H9 (cell line): ENCODE measurements at regions not wholly inside any gene's neighbourhood (a gene's known extent, or its start where the extent isn't known, plus 50 kb on each side); places are given as distances from the start of the nearest gene placed in this dataset.

Experiments
- DNase-seq: peaks from one replicate; pipeline ENCODE4 v3.0.0-alpha.2; 2017
- H2AFZ ChIP-seq: one replicate; pipeline ENCODE4 v1.6.1; 2013; ENCODE audit warnings: mild to moderate bottlenecking, low read length, control low read depth, moderate library complexity
- H2AK5ac ChIP-seq: 2 replicates; pipeline ENCODE4 v1.6.1; 2013; ENCODE audit warnings: low read length, control low read depth, mixed read lengths; ENCODE audit not compliant: insufficient read length
- H2BK120ac ChIP-seq: one replicate; pipeline ENCODE4 v1.6.1; 2013; ENCODE audit warnings: low read depth, mild to moderate bottlenecking, low read length, control low read depth, inconsistent platforms; ENCODE audit not compliant: poor library complexity, severe bottlenecking
- H2BK12ac ChIP-seq: 2 replicates; pipeline ENCODE4 v1.6.1; 2013; ENCODE audit warnings: low read length, control low read depth, mixed read lengths, low read depth; ENCODE audit not compliant: insufficient read length
- H2BK15ac ChIP-seq: 2 replicates; pipeline ENCODE4 v1.6.1; 2013; ENCODE audit warnings: low read depth, low read length, control low read depth
- H2BK20ac ChIP-seq: one replicate; pipeline ENCODE4 v1.6.1; 2013; ENCODE audit warnings: low read depth, mild to moderate bottlenecking, low read length, control low read depth, inconsistent platforms; ENCODE audit not compliant: poor library complexity, severe bottlenecking
- H2BK5ac ChIP-seq: 2 replicates; pipeline ENCODE4 v1.6.1; 2013; ENCODE audit warnings: low read length, control low read depth, mixed read lengths; ENCODE audit not compliant: insufficient read length
- H3K14ac ChIP-seq: 2 replicates; pipeline ENCODE4 v1.6.1; 2013; ENCODE audit warnings: low read length, control low read depth; ENCODE audit not compliant: insufficient read depth
- H3K18ac ChIP-seq: 2 replicates; pipeline ENCODE4 v1.6.1; 2013; ENCODE audit warnings: low read depth, mild to moderate bottlenecking, mixed read lengths, low read length, control low read depth; ENCODE audit not compliant: insufficient read length
- H3K23ac ChIP-seq: 2 replicates; pipeline ENCODE4 v1.6.1; 2013; ENCODE audit warnings: low read length, control low read depth, mixed read lengths, low read depth; ENCODE audit not compliant: insufficient read length
- H3K23me2 ChIP-seq: 2 replicates; pipeline ENCODE4 v1.6.1; 2013; ENCODE audit warnings: low read depth, mild to moderate bottlenecking, mixed read lengths, low read length, control low read depth; ENCODE audit not compliant: insufficient read length, poor library complexity, severe bottlenecking
- H3K27ac ChIP-seq: 2 replicates; pipeline ENCODE4 v1.5.1; 2013; ENCODE audit warnings: low read length, control low read depth, mixed read lengths, low read depth; ENCODE audit not compliant: insufficient read length
- H3K27me3 ChIP-seq: 2 replicates; pipeline ENCODE4 v1.6.1; 2013; ENCODE audit warnings: low read length, control low read depth, inconsistent platforms; ENCODE audit not compliant: insufficient read depth
- H3K4ac ChIP-seq: 2 replicates; pipeline ENCODE4 v1.6.1; 2013; ENCODE audit warnings: low read depth, mild to moderate bottlenecking, control low read depth, inconsistent platforms, low read length, moderate library complexity
- H3K4me1 ChIP-seq: 2 replicates; pipeline ENCODE4 v1.6.1; 2013; ENCODE audit warnings: low read length, control low read depth, inconsistent platforms; ENCODE audit not compliant: insufficient read depth
- H3K4me2 ChIP-seq: 2 replicates; pipeline ENCODE4 v1.6.1; 2013; ENCODE audit warnings: low read length, control low read depth, mixed read lengths; ENCODE audit not compliant: insufficient read length, insufficient read depth
- H3K56ac ChIP-seq: 2 replicates; pipeline ENCODE4 v1.6.1; 2013; ENCODE audit warnings: low read depth, mild to moderate bottlenecking, mixed read lengths, low read length, control low read depth; ENCODE audit not compliant: insufficient read length
- H3K79me1 ChIP-seq: 2 replicates; pipeline ENCODE4 v1.6.1; 2013; ENCODE audit warnings: low read depth, mild to moderate bottlenecking, moderate library complexity, low read length, control low read depth, inconsistent platforms; ENCODE audit not compliant: insufficient read depth, poor library complexity, severe bottlenecking
- H3K79me2 ChIP-seq: 2 replicates; pipeline ENCODE4 v1.6.1; 2013; ENCODE audit warnings: low read length, control low read depth, inconsistent platforms; ENCODE audit not compliant: insufficient read depth
- H3K9ac ChIP-seq: 2 replicates; pipeline ENCODE4 v1.6.1; 2013; ENCODE audit warnings: low read length, control low read depth, mixed read lengths; ENCODE audit not compliant: insufficient read length; ENCODE audit errors: extremely low read depth
- H3K9me3 ChIP-seq: one replicate; pipeline ENCODE4 v1.6.1; 2013; ENCODE audit warnings: low read depth, low read length, inconsistent platforms; ENCODE audit not compliant: control insufficient read depth
- H3T11ph ChIP-seq: one replicate; pipeline ENCODE4 v1.6.1; 2013; ENCODE audit warnings: mild to moderate bottlenecking, low read length, control low read depth, inconsistent platforms
- H4K20me1 ChIP-seq: one replicate; pipeline ENCODE4 v1.6.1; 2013; ENCODE audit not compliant: control insufficient read depth, insufficient read length, insufficient read depth
- H4K5ac ChIP-seq: 2 replicates; pipeline ENCODE4 v1.6.1; 2013; ENCODE audit warnings: low read depth, mild to moderate bottlenecking, mixed read lengths, low read length, control low read depth; ENCODE audit not compliant: insufficient read length
- H4K8ac ChIP-seq: replicated peaks from 2 replicates; pipeline ENCODE4 v1.6.1; 2013; ENCODE audit warnings: low read length, control low read depth, mixed read lengths, low read depth; ENCODE audit not compliant: insufficient read length
- H4K91ac ChIP-seq: 2 replicates; pipeline ENCODE4 v1.6.1; 2013; ENCODE audit warnings: low read depth, mild to moderate bottlenecking, moderate library complexity, mixed read lengths, low read length, control low read depth; ENCODE audit not compliant: insufficient read length
- H3K27ac Mint-ChIP-seq, 3 experiments: 2 replicates in 2 of 3; 3 replicates in 1 of 3; pipeline ENCODE4 v1.8.0; 2020 to 2021; ENCODE audit warnings: mixed read lengths in 3 of 3, mild to moderate bottlenecking in 1 of 3, moderate library complexity in 1 of 3
- H3K27me3 Mint-ChIP-seq: 2 replicates; pipeline ENCODE4 v1.8.0; 2021; ENCODE audit warnings: low read depth, mild to moderate bottlenecking, moderate library complexity, mixed read lengths
- H3K36me3 Mint-ChIP-seq, 3 experiments: 2 replicates in 2 of 3; 3 replicates in 1 of 3; pipeline ENCODE4 v1.8.0; 2020 to 2021; ENCODE audit warnings: low read depth in 3 of 3, mixed read lengths in 3 of 3; ENCODE audit not compliant: insufficient read depth in 1 of 3
- H3K4me1 Mint-ChIP-seq, 2 experiments: 2 replicates each; pipeline ENCODE4 v1.8.0; 2020; ENCODE audit warnings: mixed read lengths in 2 of 2
- H3K4me3 Mint-ChIP-seq, 2 experiments: 2 replicates in 1 of 2; 3 replicates in 1 of 2; pipeline ENCODE4 v1.8.0; 2020 to 2021; ENCODE audit warnings: mild to moderate bottlenecking in 2 of 2, mixed read lengths in 2 of 2, moderate library complexity in 1 of 2
- H3K9me3 Mint-ChIP-seq, 2 experiments: 2 replicates in 1 of 2; 3 replicates in 1 of 2; pipeline ENCODE4 v1.8.0; 2020; ENCODE audit warnings: mild to moderate bottlenecking in 2 of 2, mixed read lengths in 2 of 2, moderate library complexity in 1 of 2
- WGBS: extraction: QIAGEN DNeasy Blood & Tissue Kit; methylation state at CpG from one replicate; pipeline ENCODE4 v1.1.7; 2013; ENCODE audit warnings: missing lambda C conversion rate, low lambda C conversion rate, mixed read lengths; ENCODE audit not compliant: insufficient read length; ENCODE audit errors: extremely low coverage; 5-methylcytosine and 5-hydroxymethylcytosine counted together
- TF ChIP-seq, protein P1 (sequence below): fragments of 200-600 bp; sonication (generic); conservative IDR thresholded peaks from 3 replicates; pipeline ENCODE4 v1.8.0; 2021; ENCODE audit warnings: antibody characterized with exemption, mild to moderate bottlenecking

DNA sequence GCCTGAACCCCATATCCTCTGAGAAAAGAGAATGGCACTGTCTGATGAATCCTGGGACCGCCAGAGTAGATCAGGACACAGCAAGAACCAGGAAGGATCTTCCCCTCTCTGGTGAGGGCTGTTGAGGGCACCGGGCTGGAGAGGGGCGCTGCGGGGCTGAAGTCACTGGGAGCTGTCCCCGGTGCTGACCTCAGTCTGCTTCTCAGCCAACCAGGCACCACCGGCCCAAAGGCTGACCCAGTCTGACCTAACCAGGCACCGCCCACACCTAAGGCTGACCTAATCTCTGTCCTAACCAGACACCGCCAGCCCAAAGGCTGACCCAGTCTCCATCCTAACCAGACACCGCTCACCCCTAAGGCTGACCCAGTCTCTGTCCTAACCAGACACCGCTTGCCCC lies 82.8 kb downstream of the CPZ start:
- Histone ChIP-seq H4K5ac (no peak overlapping the region), H2BK15ac (no peak overlapping the region), H2BK20ac (no peak overlapping the region), H3K4me1 (no peaks in the 10 kb centered on the region), H3K9me3 (no peaks in the 10 kb centered on the region), H3K79me1 (no peaks in the 10 kb centered on the region), H4K91ac (no peak overlapping the region), H2AFZ (no peak overlapping the region), H3K56ac (no peak overlapping the region), H2BK12ac (no peak overlapping the region), H3K9ac (no peak overlapping the region), H3K18ac (no peak overlapping the region), H3K23me2 (no peaks in the 10 kb centered on the region), H3K27me3 (no peaks in the 10 kb centered on the region; the same call in 1 of the 2 replicates), H3K14ac (no peak overlapping the region), H3K23ac (no peak overlapping the region), H2AK5ac (no peak overlapping the region), H3K4me2 (no peak overlapping the region), H4K8ac (no peak overlapping the region), H3K4ac (no peak overlapping the region), H3K79me2 (no peaks in the 10 kb centered on the region), H3T11ph (no peak overlapping the region), H2BK120ac (no peak overlapping the region), H3K27ac (no peak overlapping the region), H2BK5ac (no peak overlapping the region), H4K20me1 (no peaks in the 10 kb centered on the region)
- DNase-seq: peak; percentile 90
- TF ChIP-seq, protein P1, sequence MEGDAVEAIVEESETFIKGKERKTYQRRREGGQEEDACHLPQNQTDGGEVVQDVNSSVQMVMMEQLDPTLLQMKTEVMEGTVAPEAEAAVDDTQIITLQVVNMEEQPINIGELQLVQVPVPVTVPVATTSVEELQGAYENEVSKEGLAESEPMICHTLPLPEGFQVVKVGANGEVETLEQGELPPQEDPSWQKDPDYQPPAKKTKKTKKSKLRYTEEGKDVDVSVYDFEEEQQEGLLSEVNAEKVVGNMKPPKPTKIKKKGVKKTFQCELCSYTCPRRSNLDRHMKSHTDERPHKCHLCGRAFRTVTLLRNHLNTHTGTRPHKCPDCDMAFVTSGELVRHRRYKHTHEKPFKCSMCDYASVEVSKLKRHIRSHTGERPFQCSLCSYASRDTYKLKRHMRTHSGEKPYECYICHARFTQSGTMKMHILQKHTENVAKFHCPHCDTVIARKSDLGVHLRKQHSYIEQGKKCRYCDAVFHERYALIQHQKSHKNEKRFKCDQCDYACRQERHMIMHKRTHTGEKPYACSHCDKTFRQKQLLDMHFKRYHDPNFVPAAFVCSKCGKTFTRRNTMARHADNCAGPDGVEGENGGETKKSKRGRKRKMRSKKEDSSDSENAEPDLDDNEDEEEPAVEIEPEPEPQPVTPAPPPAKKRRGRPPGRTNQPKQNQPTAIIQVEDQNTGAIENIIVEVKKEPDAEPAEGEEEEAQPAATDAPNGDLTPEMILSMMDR: no peak; the same call in 2 of the 3 replicates
- no peak overlapping the region for H3K4me3 Mint-ChIP-seq
- H3K4me1 Mint-ChIP-seq: peaks cover 0 to 2% of the 10 kb centered on the region in 2 experiments; a peak in 1 of 4 replicates
- H3K27me3 Mint-ChIP-seq: peaks cover 66% of the 10 kb centered on the region
- no peak overlapping the region for H3K27ac Mint-ChIP-seq
- H3K36me3 Mint-ChIP-seq: no peaks in the 10 kb centered on the region
- H3K9me3 Mint-ChIP-seq: no peaks in the 10 kb centered on the region
- no CpG with 5 or more reads among the region's 10 CpGs for WGBS
